ENCODE measurements at regions not wholly inside any gene's neighbourhood (a gene's known extent, or its start where the extent isn't known, plus 50 kb on each side); places are given as distances from the start of the nearest gene placed in this dataset.

GRCh38 chr9:28232686-28233085, 659.4 kb upstream of the C9orf72 start:
- H2AFZ ChIP-seq (ENCODE audit: control insufficient read depth, low read depth, low read length): no peak overlapping the region
- intact Hi-C loops (cut with micrococcal nuclease; ENCODE audit: unreplicated experiment) (no loop called here), in situ Hi-C loops (cut with MboI) (no loop called here)
- no peak overlapping the region for H3K4me2 ChIP-seq (ENCODE audit: control insufficient read depth, insufficient read depth)
- H3K27me3 ChIP-seq (replicated peaks in 1 of 2; ENCODE audit: control insufficient read depth in 2 of 2, insufficient read depth in 2 of 2, low read length in 1 of 2): no peaks in the 10 kb centered on the region
- no peaks in the 10 kb centered on the region for H3K79me2 ChIP-seq (ENCODE audit: control insufficient read depth, insufficient read depth, low read length)
- no peak overlapping the region for H3K27ac ChIP-seq (ENCODE audit: control insufficient read depth, insufficient read depth)
- ChIA-PET CTCF (interaction anchor here (0.6 kb wide), 1 partner anchor 420 kb away, joined by 3 read pairs; no protein-coding TSS in a partner anchor), RAD21 (ENCODE audit: unreplicated experiment) (no interaction called here), POLR2A (no interaction called here), SMC1A (ENCODE audit: uncharacterized antibody, unreplicated experiment) (no interaction called here)
- no TSS peak for BruUV-seq (replicated peaks)
- no peak for ATAC-seq
- H3K4me3 ChIP-seq: no peak overlapping the region
- WGBS (ENCODE audit: insufficient coverage, insufficient replicate concordance, low lambda C conversion rate, missing lambda C conversion rate): 70% methylated on average over 1 of the region's 1 CpG
- no peak for FAIRE-seq
- no peaks in the 10 kb centered on the region for H4K20me1 ChIP-seq (ENCODE audit: control insufficient read depth, insufficient read depth)
- no peaks in the 10 kb centered on the region for H3K9me3 ChIP-seq (replicated peaks; ENCODE audit: control insufficient read depth, insufficient read depth, low read length)
- H3K36me3 ChIP-seq (ENCODE audit: control insufficient read depth in 2 of 2, insufficient read depth in 2 of 2, low read length in 1 of 2): no peaks in the 10 kb centered on the region
- no peak for DNase-seq (ENCODE audit: low read depth, low spot score)
- H3K4me1 ChIP-seq (ENCODE audit: control insufficient read depth, insufficient read depth, low read length): no peaks in the 10 kb centered on the region
- no peak overlapping the region for H3K9ac ChIP-seq (ENCODE audit: control insufficient read depth, insufficient read depth, low read length)
- TF ChIP-seq, protein P1, sequence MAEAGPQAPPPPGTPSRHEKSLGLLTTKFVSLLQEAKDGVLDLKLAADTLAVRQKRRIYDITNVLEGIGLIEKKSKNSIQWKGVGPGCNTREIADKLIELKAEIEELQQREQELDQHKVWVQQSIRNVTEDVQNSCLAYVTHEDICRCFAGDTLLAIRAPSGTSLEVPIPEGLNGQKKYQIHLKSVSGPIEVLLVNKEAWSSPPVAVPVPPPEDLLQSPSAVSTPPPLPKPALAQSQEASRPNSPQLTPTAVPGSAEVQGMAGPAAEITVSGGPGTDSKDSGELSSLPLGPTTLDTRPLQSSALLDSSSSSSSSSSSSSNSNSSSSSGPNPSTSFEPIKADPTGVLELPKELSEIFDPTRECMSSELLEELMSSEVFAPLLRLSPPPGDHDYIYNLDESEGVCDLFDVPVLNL (IDR thresholded peaks at IDR 0.05; ENCODE audit: low read depth, low read length): no peak
- no peak for TF ChIP-seq PAX5 (IDR thresholded peaks at IDR 0.05; ENCODE audit: borderline replicate concordance, low read depth, low read length)
- TF ChIP-seq MTA2 (IDR thresholded peaks at IDR 0.05; ENCODE audit: low read depth): no peak
- TF ChIP-seq PRDM15 (CRISPR knock-in tag; IDR thresholded peaks at IDR 0.05): no peak
- no peak for TF ChIP-seq ZSCAN29 (IDR thresholded peaks at IDR 0.05)
- no peak for TF ChIP-seq BHLHE40 (IDR thresholded peaks at IDR 0.05; ENCODE audit: borderline replicate concordance in 1 of 2, low read depth in 2 of 2, low read length in 1 of 2)
- no peak for TF ChIP-seq GABPA (IDR thresholded peaks at IDR 0.05; ENCODE audit: low read depth)
- TF ChIP-seq CUX1 (IDR thresholded peaks at IDR 0.05; ENCODE audit: insufficient replicate concordance, low read depth, low read length): no peak
- TF ChIP-seq, protein P2, sequence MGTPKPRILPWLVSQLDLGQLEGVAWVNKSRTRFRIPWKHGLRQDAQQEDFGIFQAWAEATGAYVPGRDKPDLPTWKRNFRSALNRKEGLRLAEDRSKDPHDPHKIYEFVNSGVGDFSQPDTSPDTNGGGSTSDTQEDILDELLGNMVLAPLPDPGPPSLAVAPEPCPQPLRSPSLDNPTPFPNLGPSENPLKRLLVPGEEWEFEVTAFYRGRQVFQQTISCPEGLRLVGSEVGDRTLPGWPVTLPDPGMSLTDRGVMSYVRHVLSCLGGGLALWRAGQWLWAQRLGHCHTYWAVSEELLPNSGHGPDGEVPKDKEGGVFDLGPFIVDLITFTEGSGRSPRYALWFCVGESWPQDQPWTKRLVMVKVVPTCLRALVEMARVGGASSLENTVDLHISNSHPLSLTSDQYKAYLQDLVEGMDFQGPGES (IDR thresholded peaks at IDR 0.05): no peak
- no peak for TF ChIP-seq POLR2A (IDR thresholded peaks at IDR 0.05; ENCODE audit: low read depth, low read length)
- TF ChIP-seq BACH1 (IDR thresholded peaks at IDR 0.05; ENCODE audit: borderline replicate concordance): no peak
- no peak for TF ChIP-seq RAD21 (IDR thresholded peaks at IDR 0.05; ENCODE audit: insufficient read depth, low read depth, low read length)
- no peak for TF ChIP-seq BMI1 (IDR thresholded peaks at IDR 0.05; ENCODE audit: borderline replicate concordance)
- TF ChIP-seq CEBPB (IDR thresholded peaks at IDR 0.05; ENCODE audit: borderline replicate concordance in 1 of 2, low read depth in 2 of 2, low read length in 2 of 2): no peak
- no peak for TF ChIP-seq PML (IDR thresholded peaks at IDR 0.05; ENCODE audit: low read length)
